ENCODE measurements at regions not wholly inside any gene's neighbourhood (a gene's known extent, or its start where the extent isn't known, plus 50 kb on each side); places are given as distances from the start of the nearest gene placed in this dataset.
A peak's percentile ranks its signal among the peaks of the same experiment; 100 is the strongest.

DNA sequence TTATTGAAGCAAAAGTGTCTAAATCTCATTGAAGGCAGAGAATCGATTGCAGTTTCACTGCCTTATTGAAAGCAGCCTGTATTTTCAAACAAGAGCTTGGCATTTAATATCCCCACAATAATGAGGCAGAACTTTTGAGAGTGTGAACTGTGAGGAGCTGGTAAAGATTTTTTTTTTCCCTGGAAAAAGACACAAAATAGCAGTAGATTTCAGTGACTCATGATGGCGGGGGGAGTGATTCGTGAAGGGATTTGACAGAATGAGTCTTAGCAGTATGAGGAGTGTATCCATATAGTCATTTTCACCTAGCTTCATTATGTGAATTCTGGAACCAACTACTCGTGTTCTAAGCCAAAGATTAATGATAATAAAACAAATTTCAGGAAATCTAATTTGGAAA is 242.9 kb downstream of the ARL6IP6 start:
- DNase-seq: no peak

DNA sequence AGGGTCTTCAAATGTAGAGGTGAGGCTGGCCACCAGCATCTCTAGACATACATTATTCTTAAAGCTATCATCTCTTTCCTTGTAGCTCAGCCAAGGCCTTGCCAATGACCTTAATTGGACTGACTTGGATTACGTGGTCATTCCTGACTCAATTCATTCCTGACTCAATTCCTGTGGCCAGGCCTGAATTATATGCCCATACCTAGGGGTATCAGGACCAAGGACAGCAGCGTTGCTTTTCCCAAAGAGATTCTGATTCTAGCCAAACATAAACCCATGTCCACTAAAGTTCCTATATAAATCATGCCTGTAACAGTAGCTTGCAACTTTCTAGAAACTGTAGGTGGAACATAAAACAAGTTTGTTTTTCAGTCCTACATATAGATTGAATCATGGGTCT is 231.7 kb downstream of the ARL6IP6 start:
- DNase-seq: no peak

DNA sequence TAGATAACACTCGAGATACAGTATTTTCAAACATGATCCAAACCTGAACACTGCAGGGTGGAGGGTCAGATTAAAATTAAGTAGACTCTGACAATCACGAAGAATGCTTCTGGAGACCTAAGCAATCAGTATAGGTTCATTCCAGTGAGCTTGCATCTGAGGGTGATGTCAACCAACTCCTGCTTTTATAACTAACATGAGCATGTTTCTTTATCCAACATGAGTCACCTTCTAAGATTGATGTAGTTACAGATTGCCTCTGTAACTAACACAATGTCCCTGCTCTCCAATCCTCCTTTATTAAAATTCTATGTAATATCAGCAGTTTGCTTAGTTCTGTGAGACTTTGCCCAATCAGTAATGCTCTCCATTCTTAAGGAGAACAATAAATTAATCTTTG is 225.7 kb downstream of the ARL6IP6 start:
- no peak for DNase-seq

DNA sequence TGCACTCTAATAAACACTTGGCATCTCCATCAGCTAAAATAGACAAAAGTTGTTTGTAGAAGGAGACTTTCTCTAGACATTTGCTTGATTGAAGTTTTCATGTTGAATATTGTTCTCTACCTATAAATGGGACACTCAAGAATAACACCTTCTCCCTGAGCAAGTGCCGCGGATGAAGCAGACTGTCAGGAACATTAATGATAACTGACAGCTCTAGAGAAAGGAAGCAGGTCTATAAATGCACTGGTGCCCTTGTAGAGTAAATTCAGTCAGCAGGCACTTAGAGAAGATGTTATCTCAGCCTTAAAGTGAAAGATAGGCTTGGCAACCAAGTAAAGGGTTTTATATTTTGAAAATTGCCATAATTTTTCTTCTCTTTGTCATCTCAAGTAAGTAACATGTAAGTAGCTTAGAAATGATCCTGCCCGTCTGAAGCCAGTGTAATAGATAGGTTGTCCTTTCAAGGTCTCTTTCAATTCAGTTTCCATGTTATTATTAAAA is 224.6 kb downstream of the ARL6IP6 start:
- no peak for DNase-seq

DNA sequence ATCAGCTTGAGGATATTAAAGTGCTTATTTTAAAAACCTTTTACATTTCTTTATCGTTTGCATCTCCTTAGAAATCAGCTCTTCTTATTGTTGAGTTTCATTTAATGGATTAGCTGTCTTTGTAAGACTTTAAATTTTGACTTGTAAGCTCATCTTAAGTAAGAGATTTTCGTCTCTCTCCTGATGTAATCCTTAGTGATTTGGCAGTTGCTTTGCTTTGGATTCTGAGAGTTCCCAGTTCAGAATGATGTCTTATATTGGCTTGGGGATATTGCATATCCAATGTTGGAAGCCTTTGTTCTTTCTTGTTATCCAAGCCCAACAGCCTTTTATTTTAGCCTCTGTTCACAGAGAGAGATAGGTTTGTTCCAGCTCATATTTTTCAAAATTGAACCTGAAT is 212.1 kb downstream of the ARL6IP6 start:
- no peak for DNase-seq

DNA sequence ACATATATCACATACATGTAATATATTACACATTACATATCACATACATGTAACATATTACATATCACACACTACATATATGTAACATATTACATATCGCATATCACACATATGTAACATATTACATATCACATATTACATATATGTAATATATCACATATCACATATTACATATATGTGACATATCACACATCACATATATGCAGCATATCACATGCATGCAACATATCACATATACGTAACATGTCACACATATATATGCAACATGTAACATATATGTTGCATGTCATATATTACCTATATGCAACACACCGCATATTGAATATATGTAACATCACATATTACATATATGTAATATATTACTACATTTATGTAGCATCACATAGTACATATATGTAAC is 211.2 kb downstream of the ARL6IP6 start:
- DNase-seq: no peak

DNA sequence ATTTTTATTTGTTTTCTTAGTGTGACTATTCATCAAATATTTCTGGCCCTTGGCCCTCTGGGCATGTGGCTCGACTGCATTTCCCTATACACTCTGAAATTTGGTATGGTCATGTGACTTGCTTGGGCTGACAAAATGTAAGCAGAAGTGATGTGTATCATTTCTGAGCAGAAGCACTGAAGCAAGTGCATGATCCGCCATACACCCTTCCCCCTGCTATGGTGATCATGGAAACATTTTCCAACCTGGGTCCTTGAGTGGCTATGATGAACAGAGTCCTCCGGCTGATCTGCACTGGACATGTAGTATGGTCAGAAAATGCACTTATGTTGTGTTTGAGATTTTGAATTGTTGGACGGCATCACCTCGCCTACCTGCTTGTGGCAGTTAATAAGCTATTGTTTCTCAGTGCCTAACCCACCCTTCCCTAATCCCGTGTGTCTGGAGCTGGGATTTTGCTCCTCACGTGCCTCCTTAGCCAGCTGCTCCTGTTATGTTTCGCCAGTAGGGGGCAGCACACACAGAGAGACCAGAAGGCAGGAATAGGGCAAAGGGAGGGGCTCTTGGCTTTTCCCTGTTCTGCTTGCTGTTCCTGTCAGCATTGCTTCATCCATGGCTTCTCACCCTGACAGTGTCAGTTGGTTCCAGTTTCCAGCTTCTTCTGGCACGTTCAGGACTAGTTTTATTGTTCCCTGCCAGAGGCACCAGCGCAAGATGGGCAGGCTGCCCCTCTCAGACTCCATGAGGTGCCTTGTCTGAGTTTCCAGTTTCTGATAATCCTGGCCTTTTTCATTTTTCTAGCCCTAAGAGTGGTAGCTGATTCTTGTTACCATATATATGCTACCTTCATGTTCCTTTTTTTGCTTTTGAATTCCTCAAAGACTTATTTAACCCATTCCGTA is 207.4 kb downstream of the ARL6IP6 start:
- peak; percentile 83 for DNase-seq

DNA sequence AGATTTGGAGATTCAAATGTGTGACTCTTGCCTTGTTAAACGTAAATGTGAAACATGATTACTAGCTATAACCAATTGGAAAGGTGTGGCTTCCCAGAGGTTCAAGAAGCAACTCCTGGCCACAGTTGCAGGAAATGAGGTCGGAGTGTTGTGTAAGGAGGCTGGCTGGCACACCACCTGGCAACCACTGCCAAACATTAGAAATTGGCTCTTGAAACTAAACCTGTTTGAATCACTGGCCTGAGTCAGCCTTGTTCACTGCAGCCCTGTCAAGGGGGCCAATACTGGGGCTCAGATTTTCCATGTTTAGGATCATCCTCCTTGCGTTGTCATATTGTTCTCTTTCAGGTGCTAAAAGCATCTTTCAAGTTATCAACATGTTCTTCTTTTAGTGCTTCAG is 206.3 kb downstream of the ARL6IP6 start:
- peak; percentile 88 for DNase-seq

DNA sequence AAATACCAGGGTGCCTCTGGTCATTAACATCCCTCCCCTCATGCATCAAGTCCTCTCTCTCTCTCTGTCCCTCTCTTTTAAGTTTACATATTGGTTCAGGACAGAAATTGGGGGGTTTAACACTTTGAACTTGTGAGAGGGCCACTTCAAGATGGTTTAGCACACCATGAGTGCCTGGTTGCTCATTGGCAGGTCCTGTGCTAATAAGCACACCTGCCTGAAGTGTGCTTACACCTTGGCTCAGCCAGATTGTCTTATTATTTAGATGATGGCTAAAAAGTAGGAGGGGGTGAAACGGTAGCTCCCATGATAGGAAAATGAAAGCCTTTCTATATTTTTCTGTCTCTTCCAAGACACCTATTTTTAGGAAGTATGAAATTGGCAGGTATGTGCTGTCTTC is 205.8 kb downstream of the ARL6IP6 start:
- peak; percentile 4 for DNase-seq

DNA sequence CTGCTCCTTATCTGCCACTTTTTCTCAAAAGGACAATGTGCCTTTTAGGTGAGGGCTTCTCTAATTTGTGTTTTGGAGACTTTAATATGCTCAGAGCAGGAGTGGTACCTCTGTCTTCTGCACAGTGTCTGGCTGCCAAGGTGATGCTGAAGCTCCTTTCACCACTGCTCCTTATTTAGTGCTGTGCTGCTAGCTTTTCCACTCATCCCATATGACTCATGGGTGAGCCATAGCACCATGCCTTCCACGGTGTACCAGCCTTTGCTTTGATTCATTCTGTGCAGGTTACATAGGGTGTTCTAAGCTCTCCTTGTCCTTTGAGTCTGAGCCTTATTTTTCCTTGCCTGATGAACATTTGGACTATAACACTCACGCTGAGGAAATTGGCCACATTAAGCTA is 202.4 kb downstream of the ARL6IP6 start:
- DNase-seq: no peak

DNA sequence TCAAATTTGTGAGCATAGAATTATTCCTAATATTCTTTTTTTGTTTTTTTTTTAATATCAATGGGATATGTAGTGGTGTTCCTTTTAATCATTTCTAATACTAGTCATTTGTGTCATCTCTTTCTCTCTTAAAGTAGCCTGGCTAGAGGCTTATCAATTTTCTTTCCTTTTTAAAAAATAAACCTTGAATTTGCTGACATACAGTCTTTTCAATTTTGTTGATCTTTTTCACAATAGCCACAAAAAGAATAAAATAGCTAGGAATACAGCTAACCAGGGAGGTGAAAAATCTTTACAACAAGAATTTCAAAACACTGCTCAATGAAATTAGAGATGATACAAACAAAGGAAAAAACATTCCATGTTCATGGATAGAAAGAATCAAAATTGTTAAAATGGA is 192.6 kb downstream of the ARL6IP6 start:
- no peak for DNase-seq

DNA sequence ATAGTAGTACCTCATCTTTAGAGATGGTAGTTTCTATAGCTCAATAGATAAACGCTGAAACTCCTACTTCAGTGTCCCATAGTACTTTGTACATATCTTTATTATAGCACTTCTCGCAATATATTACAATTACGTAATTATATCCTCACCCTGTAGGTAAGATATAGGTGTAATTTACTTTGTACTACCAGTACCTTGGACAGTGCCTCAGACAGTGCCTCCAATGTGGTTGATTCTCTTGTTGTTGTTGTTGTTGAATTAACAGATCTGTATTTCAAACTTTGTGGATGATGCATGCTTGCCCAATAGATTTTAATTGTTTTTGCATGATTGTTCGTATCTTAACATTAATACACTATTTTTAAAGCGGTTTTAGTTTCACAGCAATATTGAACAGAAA is 188.6 kb downstream of the ARL6IP6 start:
- DNase-seq: no peak

DNA sequence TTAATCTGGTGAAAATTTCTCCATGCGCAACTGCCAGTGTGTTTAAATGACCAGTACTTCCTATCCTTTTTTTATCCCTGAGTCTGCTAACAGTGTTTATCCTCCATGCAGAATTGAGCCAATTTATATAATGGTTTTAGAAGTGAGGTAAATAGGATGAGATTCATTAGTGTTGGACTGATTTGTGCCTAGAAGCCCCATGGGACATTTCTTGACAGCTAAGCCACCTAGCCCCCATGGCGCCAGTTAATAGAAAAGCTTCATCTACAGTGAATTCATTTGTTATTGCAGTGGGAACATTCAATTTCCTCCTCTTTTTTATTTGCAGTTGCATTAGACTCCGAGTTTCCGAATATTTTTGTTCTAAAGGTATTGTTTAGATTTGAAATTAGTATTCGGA is 175.6 kb downstream of the ARL6IP6 start:
- no peak for DNase-seq

DNA sequence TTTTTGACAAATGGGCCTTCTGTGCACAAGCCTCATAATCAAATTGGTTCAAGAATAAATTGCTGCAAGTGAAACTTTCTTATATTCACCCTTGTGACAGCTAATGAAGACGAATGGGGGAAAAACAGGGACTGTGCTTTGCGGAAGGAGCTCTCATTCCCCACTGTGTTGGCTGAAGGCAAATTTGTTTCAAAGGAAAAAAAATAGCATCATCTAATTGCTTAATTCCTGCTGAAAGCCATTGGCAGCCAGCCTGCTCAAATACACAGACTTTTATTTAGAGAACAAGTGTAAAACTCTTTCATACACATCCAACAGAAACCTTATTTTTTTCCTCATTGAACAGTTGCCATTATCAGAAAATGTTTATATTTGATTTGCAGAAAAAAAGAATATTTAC is 172.3 kb downstream of the ARL6IP6 start:
- no peak for DNase-seq

DNA sequence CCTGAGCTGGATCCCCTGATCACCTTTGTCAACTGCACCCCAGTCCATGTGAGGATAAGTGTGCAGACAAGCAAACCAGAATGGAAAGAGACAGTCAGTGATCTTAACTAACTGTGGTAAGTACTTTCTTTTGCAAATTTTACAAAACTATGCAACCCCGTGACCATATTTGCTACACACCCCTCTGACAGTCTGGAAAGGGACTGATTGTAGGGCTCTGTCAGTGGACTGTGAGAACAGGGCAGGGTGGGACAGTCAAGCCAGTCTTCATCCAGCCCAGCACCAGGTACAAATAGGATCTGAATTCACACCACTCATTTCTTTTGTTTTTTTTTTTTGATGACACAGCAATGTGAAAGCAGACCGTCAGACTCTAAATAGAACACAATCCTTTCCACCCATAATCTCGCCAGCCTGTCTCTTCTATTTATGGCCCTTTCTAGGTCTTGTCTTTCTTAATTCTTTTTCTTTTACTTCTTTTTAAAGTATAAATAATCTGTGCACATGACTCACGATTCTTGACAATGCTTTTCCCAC is 165.6 kb downstream of the ARL6IP6 start:
- DNase-seq: no peak

DNA sequence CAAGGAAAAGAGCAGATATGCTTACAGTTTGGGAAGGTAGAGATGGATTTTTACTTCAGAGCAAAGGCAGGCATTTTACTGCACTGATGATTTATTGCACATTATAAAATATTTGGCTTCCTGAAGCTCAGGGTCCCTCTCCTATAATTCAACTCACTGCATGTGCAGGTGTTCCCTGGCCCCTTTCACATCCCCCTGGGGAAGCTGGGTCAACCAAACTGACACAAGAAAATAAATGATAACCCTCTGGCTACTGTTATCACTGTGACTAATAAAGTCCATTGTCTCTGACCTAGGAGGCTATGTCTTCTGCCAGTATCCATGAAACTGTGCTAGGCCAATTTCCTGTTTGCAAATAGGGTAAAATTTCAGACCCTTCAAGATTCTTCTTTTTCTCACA is 163.1 kb downstream of the ARL6IP6 start:
- DNase-seq: no peak

DNA sequence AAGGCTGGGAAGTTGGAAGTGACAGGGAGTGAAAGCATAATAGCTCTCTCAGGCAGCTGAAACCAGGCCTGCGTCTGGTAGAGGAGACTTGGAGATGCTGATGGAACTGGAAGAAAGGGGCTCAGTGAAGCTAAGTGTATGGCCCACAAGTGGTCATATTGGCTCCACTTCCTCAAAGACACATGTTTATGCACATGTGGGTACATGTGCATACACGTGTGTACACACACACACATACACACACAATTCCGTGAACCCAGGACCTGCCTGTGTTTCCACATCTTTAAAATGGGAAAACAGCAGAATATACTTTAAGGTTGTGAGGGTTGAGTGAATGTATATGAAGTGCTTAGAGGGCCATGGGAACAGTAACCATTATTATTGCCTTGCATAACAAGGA is 160.9 kb downstream of the ARL6IP6 start:
- no peak for DNase-seq

DNA sequence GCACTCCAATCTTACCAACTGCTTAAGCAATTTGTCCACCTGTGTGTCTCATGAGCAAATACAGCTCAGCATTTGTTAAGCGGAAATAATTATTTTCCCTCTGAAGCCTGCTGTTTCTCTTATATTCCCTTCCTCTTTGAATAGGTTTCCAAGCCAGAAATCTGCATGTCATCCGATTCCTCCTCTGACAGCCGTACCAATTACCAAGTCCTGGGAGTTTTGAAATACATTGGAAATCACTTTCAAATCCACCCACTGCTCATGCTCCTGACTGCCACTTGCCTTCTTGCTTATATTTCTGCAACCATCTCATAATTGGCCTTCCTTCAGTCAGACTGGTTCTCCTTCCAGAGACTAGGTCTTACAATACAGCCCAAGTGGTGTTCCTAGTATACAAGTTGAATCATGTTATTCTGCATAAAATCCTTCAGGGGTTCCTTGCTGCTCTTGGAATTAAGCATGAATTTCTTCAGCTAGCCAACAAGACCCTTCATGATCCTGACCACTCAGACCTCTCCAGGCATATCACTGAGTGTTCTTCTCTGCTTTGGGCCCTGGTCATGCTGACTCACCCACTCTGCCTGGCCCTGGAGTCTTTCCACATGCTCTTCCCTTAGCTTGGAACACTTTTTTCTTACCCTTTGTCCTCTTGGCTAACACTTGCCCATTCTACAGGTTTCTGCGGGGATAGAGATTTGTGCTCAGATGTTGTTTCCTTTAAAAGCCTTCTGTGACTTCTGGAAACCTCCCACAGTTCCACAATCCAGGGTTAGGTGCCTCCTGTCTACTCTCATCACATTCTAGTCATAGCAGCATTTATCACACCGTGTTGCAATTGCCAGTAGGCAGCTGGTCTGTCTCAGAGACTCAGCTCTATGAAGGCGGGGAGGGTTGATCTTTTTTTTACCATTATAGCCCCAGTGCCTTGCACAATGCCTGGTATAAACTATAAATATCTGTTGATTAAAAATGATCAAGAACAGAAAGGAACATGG is 157.6 kb downstream of the ARL6IP6 start:
- DNase-seq: no peak

DNA sequence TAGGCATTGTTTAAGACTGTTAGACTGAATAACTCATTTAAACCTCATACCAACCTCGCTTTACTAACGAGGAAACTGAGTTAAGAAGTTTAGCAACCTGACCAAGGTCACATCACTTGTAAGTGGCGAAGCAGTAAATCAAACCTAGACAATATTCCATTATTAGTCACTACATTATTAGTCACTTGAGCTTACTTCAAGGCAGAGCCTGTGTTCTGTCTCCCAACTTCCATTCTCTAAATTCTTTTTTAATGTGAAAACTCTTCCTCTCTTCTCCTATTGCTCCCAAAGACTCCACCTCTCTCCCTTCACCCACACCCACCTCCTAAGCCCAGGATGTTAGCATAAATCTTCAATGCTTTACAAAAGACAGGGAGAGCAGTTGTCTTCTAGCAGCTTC is 156.5 kb downstream of the ARL6IP6 start:
- no peak for DNase-seq

DNA sequence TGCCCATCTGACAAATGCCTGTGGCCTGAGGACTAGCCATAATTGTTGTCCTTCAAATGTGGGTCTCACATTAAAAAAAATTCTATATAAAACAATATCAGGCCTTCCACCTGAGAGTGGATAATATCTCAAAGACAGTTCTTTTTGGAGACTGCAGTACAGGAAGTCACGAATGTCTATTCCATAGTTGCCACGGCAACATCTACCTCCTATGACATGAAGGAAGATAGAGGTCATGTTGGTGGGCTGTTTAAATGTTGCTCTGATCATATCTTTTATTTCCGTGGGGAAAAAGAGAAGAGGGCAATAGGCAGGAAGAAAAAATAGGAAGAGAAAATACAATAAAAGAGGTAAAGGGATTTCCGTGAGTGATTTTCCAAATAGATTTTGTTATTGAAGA is 151.8 kb downstream of the ARL6IP6 start:
- no peak for DNase-seq

DNA sequence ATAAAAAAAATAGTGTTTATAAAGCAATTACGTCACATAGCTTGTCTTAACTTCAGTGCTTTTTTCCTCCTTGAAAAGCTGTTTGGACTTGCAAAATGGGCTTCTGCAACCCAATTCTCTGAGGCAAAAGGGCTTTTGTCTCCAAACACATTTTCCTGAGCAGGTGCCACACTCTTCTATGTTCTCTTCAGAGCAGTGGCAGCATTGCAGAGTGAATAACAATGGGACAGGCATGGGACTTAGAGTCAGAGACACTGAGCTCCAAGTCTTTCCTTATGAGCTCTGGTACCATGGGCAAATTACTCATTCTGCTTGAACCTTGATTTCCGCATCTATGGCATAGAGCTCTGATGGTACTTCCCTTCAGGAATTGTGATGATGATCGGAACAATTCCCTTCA is 149.0 kb downstream of the ARL6IP6 start:
- DNase-seq: no peak

DNA sequence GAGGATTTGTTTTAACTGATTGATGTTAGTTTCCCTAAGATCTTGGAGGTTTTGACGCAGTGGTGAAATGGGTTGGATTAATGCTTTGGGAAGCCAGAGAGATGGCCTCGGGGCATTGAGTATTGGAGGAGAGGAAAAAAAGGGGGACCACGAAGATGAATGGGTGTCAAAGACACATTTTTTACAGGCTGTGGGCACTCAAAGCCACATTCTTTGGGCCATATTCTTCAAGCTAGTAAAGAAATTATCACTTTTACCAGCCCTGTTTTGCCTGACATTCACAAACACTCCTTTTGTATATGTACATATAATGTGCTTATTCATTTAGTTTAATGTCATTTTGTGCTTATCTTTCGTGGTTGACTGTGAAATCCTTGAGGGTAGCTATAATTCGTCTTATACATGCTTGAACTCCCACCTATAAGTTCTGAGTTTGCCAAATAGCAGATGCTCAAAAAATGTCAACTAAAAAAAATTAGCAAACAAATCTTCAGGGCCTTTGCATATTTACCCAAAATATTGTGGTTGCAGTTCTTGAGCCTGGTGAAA is 146.3 kb downstream of the ARL6IP6 start:
- DNase-seq: no peak

DNA sequence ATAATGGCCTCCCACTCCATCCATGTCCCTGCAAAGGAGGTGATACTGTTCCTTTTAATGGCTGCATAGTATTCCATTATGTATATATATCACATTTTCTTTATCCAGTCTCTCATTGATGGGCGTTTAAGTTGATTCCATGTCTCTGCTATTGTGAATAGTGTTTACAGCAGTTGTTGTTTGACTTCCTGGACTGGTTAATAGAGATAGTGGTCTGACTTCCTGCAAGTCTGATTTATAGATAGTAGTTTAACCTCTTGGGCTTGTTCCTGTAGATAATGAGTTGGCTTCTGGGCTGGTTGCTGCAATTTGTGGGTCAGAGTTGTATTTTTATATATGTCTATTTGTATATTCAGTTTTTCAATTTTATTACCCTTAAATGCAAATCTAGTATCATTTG is 145.4 kb downstream of the ARL6IP6 start:
- no peak for DNase-seq

All from NCI-H2029 (cell line).